ENCODE measurements at regions not wholly inside any gene's neighbourhood (a gene's known extent, or its start where the extent isn't known, plus 50 kb on each side); places are given as distances from the start of the nearest gene placed in this dataset.
"Not testable (repeated sequence)": the region's sequence is repeated elsewhere in the genome, so short reads cannot be mapped to it uniquely, and the experiment has no call there.

DNA sequence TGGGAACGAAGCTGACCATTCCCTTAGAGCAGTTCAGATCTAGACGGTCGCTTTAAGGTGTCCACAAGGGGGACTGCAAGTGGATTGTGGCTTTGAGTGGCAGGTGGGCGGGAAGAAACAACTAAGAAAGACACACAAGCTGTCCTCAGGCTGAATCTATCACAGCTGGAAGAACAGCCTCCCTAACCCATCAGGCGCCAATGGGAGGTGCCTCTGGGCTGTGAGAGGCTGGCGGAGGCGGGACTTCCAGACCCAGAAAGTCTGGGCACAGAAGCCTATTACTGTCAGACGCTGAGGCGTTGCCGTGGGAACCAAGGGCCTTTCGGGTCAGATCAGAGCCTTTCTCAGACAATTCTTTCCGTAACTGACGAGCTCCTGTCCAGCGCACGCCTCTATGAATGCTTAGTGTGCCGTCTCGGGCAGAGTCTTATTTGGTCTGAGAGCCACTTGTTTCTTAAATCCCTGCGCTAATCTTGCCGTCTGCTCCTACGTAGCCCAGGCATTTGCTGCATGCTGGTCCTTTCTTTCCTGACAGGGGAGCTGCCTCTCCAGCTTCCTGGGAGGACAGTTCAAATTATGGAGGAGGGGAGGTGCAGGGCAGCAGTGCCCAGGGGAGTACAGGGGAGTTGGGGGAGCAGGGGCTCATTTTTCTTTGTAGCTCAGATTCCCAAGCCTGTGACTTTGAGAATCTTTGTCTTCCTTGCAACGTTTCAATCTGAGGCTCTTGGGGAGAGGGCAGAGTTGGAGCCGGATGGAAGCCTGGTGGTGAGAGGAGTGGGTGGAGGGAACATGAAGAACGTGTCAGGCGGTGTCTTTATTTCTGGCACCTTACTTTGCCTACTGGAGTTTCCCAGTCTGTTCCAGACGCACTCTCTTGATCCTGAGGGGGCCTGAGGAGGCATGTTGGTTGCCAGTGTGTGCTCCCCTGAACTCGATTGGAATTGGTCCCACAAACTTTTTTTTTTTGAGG is 618.7 kb downstream of the KCNJ18 start:
- DNase-seq = no peak

DNA sequence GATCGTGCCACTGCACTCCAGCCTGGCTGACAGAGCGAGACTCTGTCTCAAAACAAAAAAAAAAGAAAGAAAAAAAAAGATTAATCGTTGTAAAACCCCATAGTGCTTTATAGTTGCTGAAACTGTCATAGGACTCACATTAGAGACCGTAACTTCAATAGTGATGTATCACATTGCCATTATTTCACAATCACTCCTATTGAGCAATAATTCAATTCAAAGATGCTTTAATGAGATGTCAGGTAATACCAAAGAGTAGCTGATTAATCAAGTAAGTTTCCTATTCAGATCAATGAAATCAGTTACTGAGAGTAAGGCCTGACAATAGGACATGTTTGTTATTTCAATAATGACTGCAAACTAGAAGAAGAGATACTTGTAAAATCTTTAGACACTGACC is 628.7 kb downstream of the KCNJ18 start:
- DNase-seq = not testable (repeated sequence)

DNA sequence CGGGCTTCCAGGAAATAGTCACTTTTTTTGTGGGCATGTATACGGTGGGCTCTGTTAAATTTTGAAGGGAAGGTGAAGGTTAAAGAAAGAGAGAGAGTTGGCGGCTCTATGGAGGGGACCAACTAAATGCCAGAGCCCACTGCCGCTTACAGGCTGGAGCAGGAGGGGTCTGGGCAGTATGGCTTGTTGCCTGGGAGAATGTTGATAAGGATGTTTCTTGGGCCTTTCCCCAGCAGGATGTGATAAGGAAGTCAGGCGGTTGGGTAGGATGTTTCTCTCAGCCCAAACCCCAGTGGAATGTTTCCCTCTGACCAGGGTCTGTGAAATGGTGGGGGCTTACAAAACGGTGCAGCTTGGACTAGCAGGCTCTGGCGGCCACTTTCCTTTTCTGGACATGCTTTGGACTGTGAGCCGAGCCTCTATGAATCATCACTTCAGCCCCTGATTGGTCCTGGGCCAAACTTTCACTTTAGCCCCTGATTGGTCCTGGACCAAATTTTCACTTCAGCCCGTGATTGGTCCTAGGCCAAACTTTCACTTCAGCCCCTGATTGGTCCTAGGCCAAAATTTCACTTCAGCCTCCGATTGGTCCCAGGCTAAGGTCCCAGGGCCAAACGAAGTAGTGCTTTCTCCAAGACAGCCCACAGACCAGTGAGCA is 630.7 kb downstream of the KCNJ18 start:
- not testable (repeated sequence) for DNase-seq

DNA sequence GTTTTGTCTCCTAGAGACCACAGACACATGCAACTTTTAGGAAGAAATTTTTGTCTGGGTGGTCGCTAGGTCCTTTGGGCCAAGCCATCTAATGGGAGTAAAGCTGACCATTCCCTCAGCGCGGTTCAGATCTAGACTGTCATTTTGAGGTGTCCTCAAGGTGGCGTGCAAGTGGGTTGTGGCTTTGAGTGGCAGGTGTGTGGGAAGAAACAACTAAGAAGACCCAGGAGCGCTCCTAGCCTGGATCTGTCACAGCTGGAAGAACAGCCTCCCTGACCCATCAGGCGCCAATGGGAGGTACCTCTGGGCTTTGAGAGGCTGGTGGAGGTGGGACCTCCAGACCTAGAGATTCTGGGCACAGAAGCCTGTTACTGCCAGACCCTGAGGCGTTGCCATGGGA is 645.1 kb downstream of the KCNJ18 start:
- no peak for DNase-seq

DNA sequence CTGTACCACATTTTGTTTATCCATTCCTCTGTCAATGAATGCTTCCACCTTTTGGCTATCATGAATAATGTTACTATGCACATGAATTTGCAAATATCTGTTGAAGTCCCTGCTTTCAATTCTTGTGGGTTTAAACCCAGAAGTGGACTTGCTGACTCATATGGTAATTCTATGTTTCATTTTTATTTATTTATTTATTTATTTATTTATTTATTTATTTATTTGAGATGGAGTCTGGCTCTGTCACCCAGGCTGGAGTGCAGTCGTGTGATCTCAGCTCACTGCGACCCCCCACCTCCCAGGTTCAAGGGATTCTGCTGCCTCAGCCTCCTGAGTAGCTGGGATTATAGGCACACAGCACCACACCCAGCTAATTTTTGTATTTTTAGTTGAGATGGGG is 664.3 kb downstream of the KCNJ18 start:
- DNase-seq = not testable (repeated sequence)

DNA sequence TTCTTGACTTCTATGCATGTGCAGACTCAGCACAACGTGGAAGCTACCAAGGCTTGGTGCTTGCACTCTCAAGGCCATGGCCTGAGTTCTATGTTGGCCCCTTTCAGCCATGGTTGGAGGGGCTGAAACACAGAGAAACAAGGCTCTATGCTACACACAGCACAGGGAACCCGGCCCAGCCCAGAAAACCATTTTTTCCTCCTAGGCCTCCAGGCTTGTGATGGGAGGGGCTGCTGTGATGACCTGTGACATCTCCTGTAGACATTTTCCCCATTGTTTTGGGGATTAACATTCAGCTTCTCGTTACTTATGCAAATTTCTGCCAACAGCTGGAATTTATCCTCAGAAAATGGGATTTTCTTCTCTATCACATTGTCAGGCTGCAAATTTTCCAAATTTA is 678.7 kb downstream of the KCNJ18 start:
- DNase-seq = not testable (repeated sequence)

DNA sequence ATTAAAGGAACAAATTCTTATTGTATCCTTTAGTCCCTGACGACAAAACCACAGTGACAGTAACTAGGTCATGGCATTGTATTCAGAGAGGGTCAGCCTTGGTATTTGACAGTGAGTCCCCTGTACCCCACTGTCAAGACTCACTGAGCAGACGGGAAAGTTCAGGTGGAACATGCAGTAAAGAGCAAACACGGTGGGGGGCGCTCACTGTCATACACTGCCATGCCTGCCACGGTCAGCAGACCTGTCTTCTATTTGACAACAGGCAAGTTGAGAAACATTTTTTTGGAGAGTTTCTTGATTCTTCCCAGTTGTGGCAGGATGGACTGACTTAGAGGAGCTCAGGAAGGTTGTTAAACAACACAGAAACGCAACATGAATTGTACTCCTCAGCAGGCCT is 681.6 kb downstream of the KCNJ18 start:
- DNase-seq = no peak

DNA sequence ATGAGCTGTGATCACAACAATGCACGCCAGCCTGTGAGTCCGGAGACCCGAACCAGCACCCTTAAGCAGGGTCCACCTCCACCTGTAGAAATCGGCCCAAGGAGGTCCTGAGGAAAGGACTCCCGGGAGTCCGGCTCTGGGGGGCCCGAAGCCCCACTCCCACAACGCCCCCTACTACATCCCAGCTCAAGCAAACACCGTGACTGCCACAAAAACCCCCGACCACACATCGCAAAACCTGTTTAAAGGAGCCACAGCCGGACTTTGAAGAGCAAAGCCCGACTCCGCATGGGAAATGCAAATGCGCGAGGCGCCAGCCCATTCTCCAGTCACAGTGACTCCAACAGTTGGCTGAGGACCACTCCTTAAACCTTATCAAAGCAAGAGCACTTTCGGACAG is 682.4 kb downstream of the KCNJ18 start:
- no peak for DNase-seq

DNA sequence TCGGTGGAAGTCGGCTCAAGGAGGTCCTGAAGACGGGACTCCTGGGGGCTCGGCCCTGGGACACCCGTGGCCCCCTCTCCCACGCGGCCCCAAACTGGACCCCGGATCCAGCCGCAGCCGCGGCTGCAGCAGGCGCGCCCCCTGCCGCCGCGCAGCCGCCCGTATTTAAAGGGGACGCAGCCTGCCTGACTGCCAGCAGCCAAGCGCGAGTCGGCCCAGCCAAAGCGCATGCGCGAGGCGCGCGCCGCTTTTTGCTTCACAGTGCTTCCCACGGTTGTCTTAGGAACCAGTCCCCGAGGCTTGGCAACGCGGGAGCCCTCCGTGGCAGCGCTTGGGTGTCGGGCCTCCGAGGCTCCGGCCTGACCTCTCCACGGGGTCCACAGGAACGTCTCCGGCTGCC is 684.4 kb downstream of the KCNJ18 start:
- DNase-seq = not testable (repeated sequence)

DNA sequence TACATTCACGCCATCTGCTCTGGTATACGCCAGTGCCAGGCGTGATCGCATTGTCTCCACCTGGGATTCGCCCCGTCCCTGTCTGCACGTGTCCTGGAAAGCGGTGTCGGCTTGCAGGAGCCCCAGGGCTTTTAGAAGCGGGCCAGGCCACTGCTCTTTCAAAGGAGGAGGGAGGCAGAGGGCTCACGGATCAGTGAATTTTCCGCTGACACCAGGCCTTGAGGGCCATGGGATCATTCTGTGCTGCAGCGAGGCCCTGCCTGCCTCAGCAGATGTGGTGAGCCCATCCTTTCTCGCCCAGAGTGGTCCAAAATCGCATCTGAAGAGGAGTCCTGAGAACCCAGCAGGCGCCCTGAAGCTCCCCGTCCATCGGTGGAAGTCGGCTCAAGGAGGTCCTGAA is 686.4 kb downstream of the KCNJ18 start:
- not testable (repeated sequence) for DNase-seq

DNA sequence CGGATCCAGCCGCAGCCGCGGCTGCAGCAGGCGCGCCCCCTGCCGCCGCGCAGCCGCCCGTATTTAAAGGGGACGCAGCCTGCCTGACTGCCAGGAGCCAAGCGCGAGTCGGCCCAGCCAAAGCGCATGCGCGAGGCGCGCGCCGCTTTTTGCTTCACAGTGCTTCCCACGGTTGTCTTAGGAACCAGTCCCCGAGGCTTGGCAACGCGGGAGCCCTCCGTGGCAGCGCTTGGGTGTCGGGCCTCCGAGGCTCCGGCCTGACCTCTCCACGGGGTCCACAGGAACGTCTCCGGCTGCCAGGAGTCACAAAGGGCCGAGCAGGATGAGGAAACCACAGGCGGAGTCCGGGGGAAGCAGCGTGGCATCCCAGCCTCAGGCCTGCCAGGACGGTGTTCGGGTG is 689.3 kb downstream of the KCNJ18 start:
- not testable (repeated sequence) for DNase-seq

DNA sequence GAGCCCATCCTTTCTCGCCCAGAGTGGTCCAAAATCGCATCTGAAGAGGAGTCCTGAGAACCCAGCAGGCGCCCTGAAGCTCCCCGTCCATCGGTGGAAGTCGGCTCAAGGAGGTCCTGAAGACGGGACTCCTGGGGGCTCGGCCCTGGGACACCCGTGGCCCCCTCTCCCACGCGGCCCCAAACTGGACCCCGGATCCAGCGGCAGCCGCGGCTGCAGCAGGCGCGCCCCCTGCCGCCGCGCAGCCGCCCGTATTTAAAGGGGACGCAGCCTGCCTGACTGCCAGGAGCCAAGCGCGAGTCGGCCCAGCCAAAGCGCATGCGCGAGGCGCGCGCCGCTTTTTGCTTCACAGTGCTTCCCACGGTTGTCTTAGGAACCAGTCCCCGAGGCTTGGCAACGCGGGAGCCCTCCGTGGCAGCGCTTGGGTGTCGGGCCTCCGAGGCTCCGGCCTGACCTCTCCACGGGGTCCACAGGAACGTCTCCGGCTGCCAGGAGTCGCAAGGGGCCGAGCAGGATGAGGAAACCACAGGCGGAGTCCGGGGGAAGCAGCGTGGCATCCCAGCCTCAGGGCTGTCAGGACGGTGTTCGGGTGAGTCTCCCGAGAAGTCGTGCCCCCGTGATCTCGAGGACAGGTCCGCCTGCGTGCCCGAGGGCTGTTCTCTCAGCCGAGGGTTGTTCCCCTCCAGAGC is 691.6 kb downstream of the KCNJ18 start:
- DNase-seq = not testable (repeated sequence)

DNA sequence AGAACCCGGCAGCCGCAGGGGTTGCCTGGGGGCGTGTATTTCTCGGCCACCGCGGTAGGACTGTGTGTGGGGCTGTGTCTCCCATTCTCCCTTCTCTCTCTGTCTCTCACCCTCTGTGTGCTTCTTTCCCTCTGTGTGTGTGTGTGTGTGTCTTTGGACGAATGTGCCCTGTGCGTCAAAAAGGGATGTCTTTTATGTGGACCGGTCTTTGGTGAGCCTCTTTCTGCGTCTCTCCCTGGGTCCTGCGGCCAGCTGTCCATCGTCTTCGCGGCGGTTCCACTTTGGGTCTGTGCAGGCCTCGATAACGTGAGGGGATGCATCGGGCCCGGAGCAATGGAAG is 692.1 kb downstream of the KCNJ18 start:
- DNase-seq = not testable (repeated sequence)

DNA sequence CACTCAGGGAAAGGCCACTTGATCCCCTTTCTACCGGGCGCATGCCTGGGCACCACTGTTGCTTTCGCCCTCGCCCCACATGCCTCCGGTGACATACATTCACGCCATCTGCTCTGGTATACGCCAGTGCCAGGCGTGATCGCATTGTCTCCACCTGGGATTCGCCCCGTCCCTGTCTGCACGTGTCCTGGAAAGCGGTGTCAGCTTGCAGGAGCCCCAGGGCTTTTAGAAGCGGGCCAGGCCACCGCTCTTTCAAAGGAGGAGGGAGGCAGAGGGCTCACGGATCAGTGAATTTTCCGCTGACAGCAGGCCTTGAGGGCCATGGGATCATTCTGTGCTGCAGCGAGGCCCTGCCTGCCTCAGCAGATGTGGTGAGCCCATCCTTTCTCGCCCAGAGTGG is 706.1 kb downstream of the KCNJ18 start:
- DNase-seq = not testable (repeated sequence)

DNA sequence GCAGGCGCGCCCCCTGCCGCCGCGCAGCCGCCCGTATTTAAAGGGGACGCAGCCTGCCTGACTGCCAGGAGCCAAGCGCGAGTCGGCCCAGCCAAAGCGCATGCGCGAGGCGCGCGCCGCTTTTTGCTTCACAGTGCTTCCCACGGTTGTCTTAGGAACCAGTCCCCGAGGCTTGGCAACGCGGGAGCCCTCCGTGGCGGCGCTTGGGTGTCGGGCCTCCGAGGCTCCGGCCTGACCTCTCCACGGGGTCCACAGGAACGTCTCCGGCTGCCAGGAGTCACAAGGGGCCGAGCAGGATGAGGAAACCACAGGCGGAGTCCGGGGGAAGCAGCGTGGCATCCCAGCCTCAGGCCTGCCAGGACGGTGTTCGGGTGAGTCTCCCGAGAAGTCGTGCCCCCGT is 706.7 kb downstream of the KCNJ18 start:
- not testable (repeated sequence) for DNase-seq

DNA sequence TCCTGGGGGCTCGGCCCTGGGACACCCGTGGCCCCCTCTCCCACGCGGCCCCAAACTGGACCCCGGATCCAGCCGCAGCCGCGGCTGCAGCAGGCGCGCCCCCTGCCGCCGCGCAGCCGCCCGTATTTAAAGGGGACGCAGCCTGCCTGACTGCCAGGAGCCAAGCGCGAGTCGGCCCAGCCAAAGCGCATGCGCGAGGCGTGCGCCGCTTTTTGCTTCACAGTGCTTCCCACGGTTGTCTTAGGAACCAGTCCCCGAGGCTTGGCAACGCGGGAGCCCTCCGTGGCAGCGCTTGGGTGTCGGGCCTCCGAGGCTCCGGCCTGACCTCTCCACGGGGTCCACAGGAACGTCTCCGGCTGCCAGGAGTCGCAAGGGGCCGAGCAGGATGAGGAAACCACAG is 712.8 kb downstream of the KCNJ18 start:
- DNase-seq = not testable (repeated sequence)

DNA sequence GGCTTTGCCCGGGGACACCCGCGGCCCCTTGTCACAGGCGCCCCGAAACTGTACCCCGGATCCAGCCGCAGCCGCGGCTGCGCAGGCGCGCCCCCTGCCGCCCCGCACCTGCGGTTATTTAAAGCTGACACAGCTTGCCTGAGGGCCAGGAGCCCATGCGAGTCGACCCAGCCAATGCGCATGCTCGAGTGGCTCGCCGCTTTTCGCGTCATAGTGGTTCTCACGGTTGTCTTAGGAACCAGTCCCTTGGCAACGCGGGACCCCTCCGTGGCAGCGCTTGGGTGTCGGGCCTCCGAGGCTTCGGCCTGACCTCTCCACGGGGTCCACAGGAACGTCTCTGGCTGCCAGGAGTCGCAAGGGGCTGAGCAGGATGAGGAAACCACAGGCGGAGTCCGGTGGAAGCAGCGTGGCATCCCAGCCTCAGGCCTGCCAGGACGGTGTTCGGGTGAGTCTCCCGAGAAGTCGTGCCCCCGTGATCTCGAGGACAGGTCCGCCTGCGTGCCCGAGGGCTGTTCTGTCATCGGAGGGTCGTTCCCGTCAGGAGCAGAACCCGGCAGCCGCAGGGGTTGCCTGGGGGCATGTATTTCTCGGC is 716.9 kb downstream of the KCNJ18 start:
- DNase-seq = no peak

DNA sequence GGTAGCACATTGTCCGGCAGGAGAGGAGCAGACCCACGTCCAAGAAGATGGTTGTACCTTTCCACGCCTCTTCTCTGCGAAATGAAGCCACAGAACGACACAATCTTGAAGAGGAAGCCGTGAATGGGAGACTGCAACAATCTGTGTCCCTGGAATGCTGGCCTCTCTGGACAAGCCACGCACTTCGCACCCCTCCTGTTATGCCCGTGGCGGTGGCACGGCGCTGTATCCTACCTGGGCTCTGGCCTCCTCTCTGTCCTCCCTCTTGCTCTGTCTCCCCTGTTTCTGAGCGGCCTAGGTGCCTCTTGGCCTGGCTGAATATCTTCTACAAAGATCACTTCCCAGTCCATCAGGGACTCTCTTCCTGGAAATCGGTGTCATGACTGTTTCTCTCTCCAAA is 717.8 kb downstream of the KCNJ18 start:
- no peak for DNase-seq

DNA sequence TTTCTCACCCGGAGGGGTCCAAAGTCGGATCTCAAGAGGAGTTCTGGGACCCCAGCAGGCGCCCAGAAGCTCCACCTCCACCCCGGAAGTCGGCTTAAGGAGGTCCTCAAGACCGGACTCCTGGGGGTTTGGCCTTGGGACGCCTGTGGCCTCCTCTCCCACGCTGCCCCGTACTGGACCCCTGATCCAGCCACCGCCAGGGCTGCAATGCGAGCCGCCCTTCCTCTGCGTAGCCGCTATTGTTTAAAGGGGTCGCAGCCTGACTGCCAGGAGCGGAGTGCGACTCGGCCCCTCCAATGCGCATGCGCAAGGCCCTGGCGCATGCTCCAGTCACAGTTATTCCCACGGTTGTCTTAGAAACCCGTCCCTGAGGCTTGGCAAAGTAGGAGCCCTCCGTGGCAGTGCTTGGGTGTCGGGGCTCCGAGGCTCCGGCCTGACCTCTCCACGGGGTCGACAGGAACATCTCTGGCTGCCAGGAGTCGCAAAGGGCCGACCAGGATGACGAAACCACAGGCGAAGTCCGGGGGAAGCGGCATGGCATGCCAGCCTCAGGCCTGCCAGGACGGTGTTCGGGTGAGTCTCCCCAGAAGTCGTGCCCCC is 719.0 kb downstream of the KCNJ18 start:
- no peak for DNase-seq

DNA sequence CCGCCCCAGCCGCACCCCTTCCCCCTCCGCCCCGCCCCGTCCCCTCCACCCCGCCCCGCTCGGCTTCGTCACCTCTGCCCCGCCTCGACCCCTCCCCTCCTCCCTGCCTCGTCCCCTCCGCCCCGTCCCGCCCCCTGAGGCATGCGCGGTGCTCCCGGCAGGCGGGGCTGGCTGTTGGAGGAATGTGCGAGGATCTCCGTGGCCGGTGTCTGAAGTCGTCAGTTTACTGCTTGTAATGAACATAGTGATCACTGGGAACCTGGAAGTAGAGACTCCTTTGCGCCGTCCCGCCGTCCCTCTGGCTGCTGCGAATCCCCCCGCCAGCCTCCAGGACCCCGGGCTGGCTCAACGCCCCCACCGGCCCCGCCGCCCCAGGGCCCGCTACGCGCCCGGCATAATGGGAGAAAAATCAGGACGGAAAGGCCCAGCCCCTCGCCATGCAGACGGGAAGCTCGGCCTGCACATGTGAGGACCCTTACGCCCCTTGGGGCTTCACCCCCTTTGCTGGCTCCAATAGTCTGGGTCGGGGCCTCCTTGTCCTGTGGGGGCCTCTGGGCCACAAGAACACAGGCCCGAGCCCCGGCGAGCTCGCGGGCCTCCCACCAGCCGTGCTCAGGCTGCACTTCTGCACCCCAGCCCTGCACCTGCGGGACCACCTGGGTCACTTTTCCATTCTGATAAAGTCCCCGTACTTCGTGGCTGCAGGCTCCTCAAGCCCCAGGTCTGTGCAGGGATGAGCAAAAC is 743.1 kb downstream of the KCNJ18 start:
- DNase-seq = no peak

DNA sequence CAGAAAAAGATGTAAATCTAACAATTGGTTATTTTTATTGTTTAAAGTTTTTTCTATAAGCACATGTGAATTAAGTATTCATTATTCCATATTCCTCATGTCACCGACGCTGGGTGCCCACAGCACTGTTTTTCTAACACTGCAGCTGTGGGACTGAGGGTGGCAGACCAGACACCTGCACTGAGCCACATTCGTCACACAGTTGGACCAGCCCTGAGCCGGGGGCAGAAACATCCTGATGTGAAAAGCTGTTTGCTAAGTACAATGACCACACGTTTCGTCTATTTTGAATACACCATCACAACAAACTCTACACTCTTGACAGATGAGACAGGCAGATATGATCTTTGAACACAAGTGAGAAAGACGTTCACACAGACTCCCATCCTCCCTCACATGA is 749.5 kb downstream of the KCNJ18 start:
- no peak for DNase-seq

DNA sequence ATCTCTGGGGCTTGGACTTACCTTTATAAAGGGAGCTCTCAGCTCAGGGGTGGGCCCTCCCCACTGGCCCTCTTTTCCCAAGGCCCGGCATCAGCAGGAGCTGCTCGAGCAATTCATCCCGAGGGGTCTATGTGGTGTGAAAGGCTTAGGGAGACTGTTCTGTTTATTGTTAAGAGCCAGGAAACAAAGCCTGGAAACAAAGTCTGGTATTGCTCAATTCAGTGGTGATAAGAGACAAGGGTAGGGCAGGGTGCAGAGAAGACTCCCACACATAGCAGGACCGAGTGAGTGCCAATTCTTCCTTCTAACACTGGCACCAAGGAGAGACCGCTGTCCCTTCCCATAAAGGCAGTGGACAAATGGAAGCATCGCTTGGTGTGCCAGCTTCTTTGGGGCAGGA is 750.7 kb downstream of the KCNJ18 start:
- no peak for DNase-seq

Measured in stimulated activated CD8-positive, alpha-beta memory T cell treated with anti-CD3 and anti-CD28 coated beads, Interleukin-4, amount 100 ng/mL, for 48 hours (primary cell).